ENCODE measurements at regions not wholly inside any gene's neighbourhood (a gene's known extent, or its start where the extent isn't known, plus 50 kb on each side); places are given as distances from the start of the nearest gene placed in this dataset.

GRCh38 chr13:54383604-54384003 lies 1355.0 kb downstream of the OLFM4 start:
- Mint-ChIP-seq H3K4me1 (ENCODE audit: unreplicated experiment) (no peaks in the 10 kb centered on the region), H3K27me3 (no peaks in the 10 kb centered on the region), H3K4me3 (no peak overlapping the region), H3K36me3 (peaks cover 3% of the 10 kb centered on the region), H3K27ac (no peak overlapping the region), H3K9me3 (peaks cover 4% of the 10 kb centered on the region)
- no peak for TF ChIP-seq CTCF (conservative IDR thresholded peaks at IDR 0.05)
- DNase-seq (ENCODE audit: extremely low spot score, unreplicated experiment): no peak

GRCh38 chr13:54387625-54388024 lies 1359.0 kb downstream of the OLFM4 start:
- Mint-ChIP-seq H3K4me3 (no peak overlapping the region), H3K36me3 (peaks cover 5% of the 10 kb centered on the region), H3K9me3 (no peaks in the 10 kb centered on the region), H3K27ac (no peak overlapping the region), H3K4me1 (ENCODE audit: unreplicated experiment) (no peaks in the 10 kb centered on the region), H3K27me3 (no peaks in the 10 kb centered on the region)
- TF ChIP-seq CTCF (conservative IDR thresholded peaks at IDR 0.05): no peak
- DNase-seq (ENCODE audit: extremely low spot score, unreplicated experiment): no peak

- no peaks in the 10 kb centered on the region for H3K27me3 Mint-ChIP-seq
- peaks cover 4% of the 10 kb centered on the region for H3K9me3 Mint-ChIP-seq
- H3K27ac Mint-ChIP-seq: no peak overlapping the region
- no peak for TF ChIP-seq CTCF (conservative IDR thresholded peaks at IDR 0.05)
- H3K36me3 Mint-ChIP-seq: peaks cover 5% of the 10 kb centered on the region
- no peak overlapping the region for H3K4me3 Mint-ChIP-seq
- no peak for DNase-seq (ENCODE audit: extremely low spot score, unreplicated experiment)
- peaks cover 16% of the 10 kb centered on the region for H3K4me1 Mint-ChIP-seq (ENCODE audit: unreplicated experiment)
These were observed 1362.2 kb downstream of the OLFM4 start for GRCh38 chr13:54390841-54391240.

- no peak overlapping the region for H3K27ac Mint-ChIP-seq
- H3K4me1 Mint-ChIP-seq (ENCODE audit: unreplicated experiment): peaks cover 16% of the 10 kb centered on the region
- H3K9me3 Mint-ChIP-seq: peaks cover 4% of the 10 kb centered on the region
- DNase-seq (ENCODE audit: extremely low spot score, unreplicated experiment): no peak
- no peak overlapping the region for H3K4me3 Mint-ChIP-seq
- H3K36me3 Mint-ChIP-seq: no peaks in the 10 kb centered on the region
- no peak for TF ChIP-seq CTCF (conservative IDR thresholded peaks at IDR 0.05)
- H3K27me3 Mint-ChIP-seq: no peaks in the 10 kb centered on the region
These were observed 1365.6 kb downstream of the OLFM4 start for GRCh38 chr13:54394085-54394700.

GRCh38 chr13:54394908-54395307 lies 1366.3 kb downstream of the OLFM4 start:
- Mint-ChIP-seq H3K36me3 (no peaks in the 10 kb centered on the region), H3K9me3 (peaks cover 4% of the 10 kb centered on the region), H3K4me1 (ENCODE audit: unreplicated experiment) (peaks cover 16% of the 10 kb centered on the region), H3K27me3 (no peaks in the 10 kb centered on the region), H3K4me3 (no peak overlapping the region), H3K27ac (no peak overlapping the region)
- DNase-seq (ENCODE audit: extremely low spot score, unreplicated experiment): no peak
- TF ChIP-seq CTCF (conservative IDR thresholded peaks at IDR 0.05): no peak

GRCh38 chr13:54402495-54402894 lies 1373.9 kb downstream of the OLFM4 start:
- H3K4me1 Mint-ChIP-seq (ENCODE audit: unreplicated experiment): no peaks in the 10 kb centered on the region
- no peak for DNase-seq (ENCODE audit: extremely low spot score, unreplicated experiment)
- no peak overlapping the region for H3K4me3 Mint-ChIP-seq
- peaks cover 6% of the 10 kb centered on the region for H3K9me3 Mint-ChIP-seq
- TF ChIP-seq CTCF (conservative IDR thresholded peaks at IDR 0.05): no peak
- no peaks in the 10 kb centered on the region for H3K27me3 Mint-ChIP-seq
- no peaks in the 10 kb centered on the region for H3K36me3 Mint-ChIP-seq
- no peak overlapping the region for H3K27ac Mint-ChIP-seq

Data from type B pancreatic cell (in vitro differentiated cells).